ENCODE measurements at regions not wholly inside any gene's neighbourhood (a gene's known extent, or its start where the extent isn't known, plus 50 kb on each side); places are given as distances from the start of the nearest gene placed in this dataset.

DNA sequence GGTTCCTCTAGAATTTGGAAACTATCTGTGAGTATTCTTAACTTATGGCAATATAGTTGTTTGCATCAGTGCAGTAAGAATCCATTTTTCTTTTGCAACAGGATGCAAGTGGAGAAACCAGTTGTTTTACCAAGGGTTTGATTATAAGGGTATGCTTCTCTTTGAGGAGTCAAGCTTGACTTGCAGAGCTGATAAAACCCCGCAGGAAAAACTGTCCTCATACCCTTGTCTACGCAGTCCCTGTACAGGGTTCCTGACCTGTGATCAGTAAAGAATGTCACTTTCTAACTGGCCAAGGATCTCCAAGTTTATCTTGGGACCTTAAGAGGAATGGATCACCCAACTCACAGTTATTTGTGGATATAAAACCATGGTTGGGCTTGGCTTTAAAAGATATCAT is 161.1 kb upstream of the OLIG3 start:
- TF ChIP-seq, protein P1, sequence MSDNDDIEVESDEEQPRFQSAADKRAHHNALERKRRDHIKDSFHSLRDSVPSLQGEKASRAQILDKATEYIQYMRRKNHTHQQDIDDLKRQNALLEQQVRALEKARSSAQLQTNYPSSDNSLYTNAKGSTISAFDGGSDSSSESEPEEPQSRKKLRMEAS (IDR thresholded peaks at IDR 0.05), result no peak
- TF ChIP-seq, protein P2, sequence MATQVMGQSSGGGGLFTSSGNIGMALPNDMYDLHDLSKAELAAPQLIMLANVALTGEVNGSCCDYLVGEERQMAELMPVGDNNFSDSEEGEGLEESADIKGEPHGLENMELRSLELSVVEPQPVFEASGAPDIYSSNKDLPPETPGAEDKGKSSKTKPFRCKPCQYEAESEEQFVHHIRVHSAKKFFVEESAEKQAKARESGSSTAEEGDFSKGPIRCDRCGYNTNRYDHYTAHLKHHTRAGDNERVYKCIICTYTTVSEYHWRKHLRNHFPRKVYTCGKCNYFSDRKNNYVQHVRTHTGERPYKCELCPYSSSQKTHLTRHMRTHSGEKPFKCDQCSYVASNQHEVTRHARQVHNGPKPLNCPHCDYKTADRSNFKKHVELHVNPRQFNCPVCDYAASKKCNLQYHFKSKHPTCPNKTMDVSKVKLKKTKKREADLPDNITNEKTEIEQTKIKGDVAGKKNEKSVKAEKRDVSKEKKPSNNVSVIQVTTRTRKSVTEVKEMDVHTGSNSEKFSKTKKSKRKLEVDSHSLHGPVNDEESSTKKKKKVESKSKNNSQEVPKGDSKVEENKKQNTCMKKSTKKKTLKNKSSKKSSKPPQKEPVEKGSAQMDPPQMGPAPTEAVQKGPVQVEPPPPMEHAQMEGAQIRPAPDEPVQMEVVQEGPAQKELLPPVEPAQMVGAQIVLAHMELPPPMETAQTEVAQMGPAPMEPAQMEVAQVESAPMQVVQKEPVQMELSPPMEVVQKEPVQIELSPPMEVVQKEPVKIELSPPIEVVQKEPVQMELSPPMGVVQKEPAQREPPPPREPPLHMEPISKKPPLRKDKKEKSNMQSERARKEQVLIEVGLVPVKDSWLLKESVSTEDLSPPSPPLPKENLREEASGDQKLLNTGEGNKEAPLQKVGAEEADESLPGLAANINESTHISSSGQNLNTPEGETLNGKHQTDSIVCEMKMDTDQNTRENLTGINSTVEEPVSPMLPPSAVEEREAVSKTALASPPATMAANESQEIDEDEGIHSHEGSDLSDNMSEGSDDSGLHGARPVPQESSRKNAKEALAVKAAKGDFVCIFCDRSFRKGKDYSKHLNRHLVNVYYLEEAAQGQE (IDR thresholded peaks at IDR 0.05; ENCODE audit: low read depth), result no peak
- TF ChIP-seq EGR1 (IDR thresholded peaks at IDR 0.05) (no peak), EP300 (IDR thresholded peaks at IDR 0.05; ENCODE audit: borderline replicate concordance) (no peak), RAD21 (IDR thresholded peaks at IDR 0.05; ENCODE audit: low read depth) (no peak)

DNA sequence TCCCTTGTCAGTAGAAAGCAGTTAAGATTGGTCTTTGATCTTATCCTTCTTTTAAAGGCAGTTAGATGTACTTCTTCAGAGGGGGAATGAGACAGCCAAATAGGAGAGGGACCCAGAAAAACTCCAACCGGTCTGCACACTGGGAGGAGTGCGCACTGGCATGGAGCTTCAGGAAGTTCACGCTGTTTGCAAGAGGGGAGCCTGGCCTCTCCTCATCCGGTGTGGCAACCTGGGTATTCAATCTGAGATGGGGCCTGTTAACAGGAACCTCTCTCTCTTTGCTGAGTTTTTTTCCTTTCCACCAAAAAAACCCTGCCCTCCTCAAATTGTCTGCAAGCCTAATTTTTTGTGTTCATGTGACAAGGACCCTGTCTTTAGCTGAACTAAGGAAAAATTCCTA is 162.5 kb upstream of the OLIG3 start:
- TF ChIP-seq TCF12 (IDR thresholded peaks at IDR 0.05; ENCODE audit: low read depth) (no peak), EGR1 (IDR thresholded peaks at IDR 0.05) (no peak), EP300 (IDR thresholded peaks at IDR 0.05; ENCODE audit: borderline replicate concordance) (no peak), NFIC (IDR thresholded peaks at IDR 0.05) (no peak), USF1 (IDR thresholded peaks at IDR 0.05) (no peak), CREB1 (IDR thresholded peaks at IDR 0.05; ENCODE audit: low read depth) (no peak), TAF1 (IDR thresholded peaks at IDR 0.05; ENCODE audit: low read depth) (no peak), ZBTB7A (IDR thresholded peaks at IDR 0.05; ENCODE audit: low read depth) (no peak), YY1 (IDR thresholded peaks at IDR 0.05; ENCODE audit: low read depth) (no peak)
- TF ChIP-seq, protein P2 (IDR thresholded peaks at IDR 0.05; ENCODE audit: low read depth), result no peak

DNA sequence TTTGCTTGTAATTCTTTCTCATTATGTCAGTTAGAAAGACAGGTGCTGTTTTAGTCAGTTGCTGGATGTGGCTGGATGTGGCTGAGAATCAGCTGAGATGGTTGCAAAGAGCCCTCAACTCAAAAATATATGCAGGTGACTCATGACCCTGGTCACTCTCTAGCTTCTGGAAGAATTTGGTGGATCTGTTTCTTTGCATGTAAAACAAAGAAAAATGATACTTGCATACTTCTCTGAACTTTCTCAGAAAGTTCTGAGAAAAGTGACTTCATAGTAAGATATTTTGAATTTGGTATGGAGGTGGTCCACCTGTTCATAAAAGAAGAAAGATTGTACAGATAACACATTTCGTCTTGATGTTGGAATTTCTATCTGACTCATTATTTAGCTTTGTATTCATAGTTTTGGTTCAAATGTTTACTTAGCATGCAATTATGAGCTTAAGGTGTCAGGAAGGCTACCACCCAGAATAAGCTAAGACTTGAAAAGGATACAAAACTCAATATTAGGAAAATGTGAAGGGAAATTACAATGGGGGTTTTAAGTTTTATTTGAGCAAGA is 163.2 kb upstream of the OLIG3 start:
- TF ChIP-seq FOXM1 (IDR thresholded peaks at IDR 0.05; ENCODE audit: borderline replicate concordance, low read depth) (no peak), ZBTB7A (IDR thresholded peaks at IDR 0.05; ENCODE audit: low read depth) (no peak), YY1 (IDR thresholded peaks at IDR 0.05; ENCODE audit: low read depth) (no peak)
- TF ChIP-seq, protein P1 (IDR thresholded peaks at IDR 0.05), result no peak

DNA sequence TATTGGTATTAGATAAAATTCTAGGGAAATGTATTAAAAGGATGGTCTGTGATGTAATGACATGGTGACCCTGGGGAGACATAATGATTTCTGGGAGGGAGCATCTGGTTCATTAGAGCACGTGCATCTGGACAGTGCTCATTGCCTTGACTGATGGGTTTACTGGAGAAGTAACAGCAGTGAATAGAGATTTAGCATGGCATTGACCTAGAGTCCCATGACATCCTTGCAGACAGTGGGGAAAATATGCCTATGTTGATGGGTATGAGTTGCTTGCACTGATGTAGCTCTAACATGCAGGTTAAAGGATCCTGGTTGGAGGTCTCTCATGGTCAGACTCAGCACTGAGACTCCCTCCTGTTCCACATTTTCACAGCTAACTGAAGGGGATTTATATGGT is 164.1 kb upstream of the OLIG3 start:
- TF ChIP-seq EP300 (IDR thresholded peaks at IDR 0.05; ENCODE audit: borderline replicate concordance) (no peak), RAD21 (IDR thresholded peaks at IDR 0.05; ENCODE audit: low read depth) (no peak), CEBPB (IDR thresholded peaks at IDR 0.05) (no peak), NFIC (IDR thresholded peaks at IDR 0.05) (no peak), TCF12 (IDR thresholded peaks at IDR 0.05; ENCODE audit: low read depth) (no peak), TAF1 (IDR thresholded peaks at IDR 0.05; ENCODE audit: low read depth) (no peak), YY1 (IDR thresholded peaks at IDR 0.05; ENCODE audit: low read depth) (no peak)
- TF ChIP-seq, protein P1 (IDR thresholded peaks at IDR 0.05), result no peak

DNA sequence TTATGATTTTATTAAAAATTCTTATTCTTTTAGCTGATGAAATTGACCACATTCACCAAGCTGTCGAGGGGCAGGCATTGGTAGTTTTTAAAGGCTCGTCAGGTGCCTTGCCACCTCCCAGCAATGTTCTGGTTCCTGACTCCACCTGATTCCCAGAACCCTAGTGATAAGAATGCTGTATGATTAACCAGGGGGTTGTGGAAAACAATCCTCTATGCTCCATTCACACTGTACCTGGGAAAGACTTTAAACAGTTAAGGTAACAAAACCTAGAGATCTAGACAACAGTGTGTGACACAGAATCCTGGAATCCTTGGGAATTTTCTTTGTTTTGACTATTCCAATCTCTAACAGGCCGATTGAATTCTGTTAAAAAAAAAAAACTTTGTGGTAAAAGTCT is 165.7 kb upstream of the OLIG3 start:
- no peak for TF ChIP-seq ZBTB7A (IDR thresholded peaks at IDR 0.05; ENCODE audit: low read depth)
- no peak for TF ChIP-seq YY1 (IDR thresholded peaks at IDR 0.05; ENCODE audit: low read depth)
- TF ChIP-seq TAF1 (IDR thresholded peaks at IDR 0.05; ENCODE audit: low read depth), result no peak
- no peak for TF ChIP-seq EP300 (IDR thresholded peaks at IDR 0.05; ENCODE audit: borderline replicate concordance)
- TF ChIP-seq RAD21 (IDR thresholded peaks at IDR 0.05; ENCODE audit: low read depth), result no peak
- no peak for TF ChIP-seq USF1 (IDR thresholded peaks at IDR 0.05)
- TF ChIP-seq, protein P1 (IDR thresholded peaks at IDR 0.05), result no peak
- TF ChIP-seq NFIC (IDR thresholded peaks at IDR 0.05), result no peak
- TF ChIP-seq CEBPB (IDR thresholded peaks at IDR 0.05), result no peak
- no peak for TF ChIP-seq EGR1 (IDR thresholded peaks at IDR 0.05)
- TF ChIP-seq CREB1 (IDR thresholded peaks at IDR 0.05; ENCODE audit: low read depth), result no peak
- no peak for TF ChIP-seq TCF12 (IDR thresholded peaks at IDR 0.05; ENCODE audit: low read depth)
- TF ChIP-seq TEAD4 (IDR thresholded peaks at IDR 0.05), result no peak
- TF ChIP-seq FOXM1 (IDR thresholded peaks at IDR 0.05; ENCODE audit: borderline replicate concordance, low read depth), result no peak
- TF ChIP-seq, protein P2 (IDR thresholded peaks at IDR 0.05; ENCODE audit: low read depth), result no peak
